Activated CD4-positive, alpha-beta T cell treated with anti-CD3 and anti-CD28 coated beads, Interleukin-10, Interleukin-2, amounts not matched to agents 100 ng/mL and 50 ng/mL, durations not matched to agents 16 hours and 8 hours (primary cell): ENCODE measurements at regions not wholly inside any gene's neighbourhood (a gene's known extent, or its start where the extent isn't known, plus 50 kb on each side); places are given as distances from the start of the nearest gene placed in this dataset.

ENCODE experiments used
- DNase-seq: peaks from one replicate; pipeline ENCODE4 v3.0.0-alpha.2; 2020

- no peak for DNase-seq
Measured at GRCh38 chr14:62307844-62308243, 545.6 kb downstream of the SNAPC1 start.

GRCh38 chr14:62308316-62308715 is 546.1 kb downstream of the SNAPC1 start:
- no peak for DNase-seq

GRCh38 chr14:62308891-62309290 is 546.7 kb downstream of the SNAPC1 start:
- DNase-seq: no peak

DNA sequence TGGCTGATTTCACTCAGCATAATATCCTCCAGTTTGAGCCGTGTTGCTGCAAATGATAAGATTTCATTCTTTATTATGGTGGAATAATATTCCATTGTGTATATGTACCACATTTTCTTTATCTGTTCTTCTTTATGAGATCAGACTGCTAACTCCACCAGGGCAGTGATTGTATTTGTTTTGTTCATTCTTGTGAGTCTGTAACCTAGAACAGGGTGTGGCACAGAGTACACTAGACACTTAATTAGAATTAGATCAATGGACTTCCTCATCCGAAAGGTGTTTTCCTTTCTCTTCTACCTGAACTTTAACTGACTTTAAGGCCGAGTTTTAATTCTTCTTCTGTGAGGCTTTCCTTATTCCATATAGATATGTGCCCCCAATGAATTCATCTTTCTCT is 551.0 kb downstream of the SNAPC1 start:
- no peak for DNase-seq

DNA sequence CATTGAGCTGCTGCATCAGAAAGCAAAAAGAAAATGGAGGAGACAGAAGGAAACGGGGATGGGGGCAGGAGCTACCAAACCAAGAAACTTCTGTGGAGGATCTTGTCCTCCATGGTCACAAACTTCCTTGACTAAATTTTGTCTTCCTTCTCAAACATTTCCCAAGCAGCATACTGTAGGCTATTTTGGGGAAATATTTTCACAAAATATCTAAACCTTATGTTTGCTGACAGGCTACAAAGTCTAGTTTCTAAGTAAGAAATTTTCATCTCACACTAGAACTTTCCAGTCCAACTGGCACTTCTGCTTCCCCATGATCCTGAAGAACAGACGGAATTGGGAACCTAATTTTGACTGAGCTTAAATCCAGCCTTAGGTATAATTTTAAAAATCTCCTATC is 552.0 kb downstream of the SNAPC1 start:
- no peak for DNase-seq

GRCh38 chr14:62314871-62315270 is 552.7 kb downstream of the SNAPC1 start:
- DNase-seq: no peak

- no peak for DNase-seq
Measured at GRCh38 chr14:62315631-62316030, 553.4 kb downstream of the SNAPC1 start.

DNA sequence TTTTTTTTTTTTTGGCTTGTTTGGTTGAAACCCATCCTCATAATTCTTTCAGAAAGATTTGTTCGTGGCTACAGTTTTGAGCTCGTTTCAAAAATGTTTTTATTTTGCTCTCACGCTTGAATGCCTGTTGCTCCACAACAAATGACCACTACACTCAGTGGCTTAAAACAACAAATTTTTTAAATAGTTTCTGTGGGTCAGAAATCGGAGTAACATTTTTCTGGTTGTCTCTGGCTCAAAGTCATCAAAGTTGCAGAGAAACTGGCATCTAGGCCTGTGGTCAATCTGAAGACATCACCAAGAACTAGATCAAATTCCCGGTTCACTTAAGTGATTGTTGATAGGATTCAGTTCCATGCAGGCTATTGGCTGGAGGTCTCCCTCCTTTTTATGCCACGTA is 560.0 kb downstream of the SNAPC1 start:
- DNase-seq: no peak

DNA sequence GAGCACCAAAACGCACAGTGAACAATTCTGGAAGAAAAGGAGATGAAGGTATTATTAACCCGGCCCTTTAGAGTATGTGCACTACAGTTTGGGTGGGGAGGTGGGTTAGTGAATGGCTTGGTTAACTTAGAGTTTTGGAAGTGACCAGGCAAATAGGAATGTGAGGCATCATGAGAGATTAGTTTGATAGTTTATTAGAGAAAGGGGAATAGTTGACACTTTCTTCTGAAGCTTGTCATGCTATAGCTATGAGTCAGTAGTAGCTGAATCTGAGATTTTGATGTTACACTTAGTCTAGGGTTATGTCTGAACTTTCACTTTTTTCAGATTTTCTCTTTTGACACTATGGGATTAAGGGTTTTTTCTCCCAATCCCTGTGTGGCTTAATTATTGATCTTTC is 567.2 kb downstream of the SNAPC1 start:
- no peak for DNase-seq

DNA sequence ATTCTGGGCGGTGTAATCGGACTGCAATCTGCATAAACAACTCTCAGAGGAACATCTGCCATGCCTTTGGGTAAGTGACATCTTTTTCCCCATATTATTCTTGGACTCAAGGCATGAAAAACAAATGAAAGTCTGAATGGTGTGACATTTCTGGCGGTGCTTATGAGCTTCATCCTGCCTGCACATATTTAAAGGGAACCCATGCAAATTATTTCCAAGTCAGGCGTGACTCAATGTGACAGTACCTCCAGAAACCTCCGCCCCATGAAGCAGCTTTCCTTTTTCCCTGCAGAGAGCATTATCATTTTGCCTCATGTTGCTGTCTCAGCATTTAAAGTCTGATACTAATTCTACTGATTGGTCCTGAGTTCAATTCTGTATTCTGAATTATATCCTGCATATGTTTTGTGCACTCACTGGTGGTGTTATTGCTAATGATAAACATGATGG is 585.4 kb downstream of the SNAPC1 start:
- DNase-seq: no peak

DNA sequence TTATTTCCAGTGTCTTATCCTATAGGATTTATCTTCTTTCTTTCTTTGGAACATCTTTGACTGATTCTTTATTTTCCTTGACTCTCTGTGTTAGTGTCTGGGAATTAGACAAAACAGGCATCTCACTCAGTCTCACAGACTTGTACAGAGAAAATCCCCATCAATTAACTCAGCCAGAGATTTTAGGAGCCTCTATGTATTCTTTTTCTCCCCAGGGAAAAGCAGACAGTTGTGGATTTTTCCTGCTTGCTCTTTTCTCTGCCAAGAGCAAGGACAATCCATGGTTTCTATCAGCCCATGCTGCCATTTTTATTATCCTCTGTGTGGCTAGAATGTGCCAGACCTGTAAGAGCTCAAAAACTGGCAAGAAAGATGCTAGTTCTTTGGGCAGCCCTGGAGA is 595.1 kb downstream of the SNAPC1 start:
- DNase-seq: no peak

DNA sequence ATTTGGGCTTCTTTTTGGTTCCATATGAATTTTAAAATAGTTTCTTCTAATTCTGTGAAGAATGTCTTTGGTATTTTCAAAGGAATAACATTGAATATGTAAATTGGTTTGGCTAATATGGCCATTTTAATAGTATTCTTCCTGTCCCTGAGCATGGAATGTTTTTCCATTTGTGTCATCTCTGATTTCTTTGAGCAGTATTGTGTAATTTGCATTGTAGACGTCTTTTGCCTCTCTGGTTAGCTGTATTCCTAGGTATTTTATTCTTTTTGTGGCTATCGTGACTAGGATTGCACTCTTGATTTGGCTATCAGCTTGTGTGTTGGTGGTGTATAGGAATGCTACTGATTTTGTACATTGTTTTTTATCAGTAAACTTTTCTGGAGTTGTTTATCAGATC is 601.9 kb downstream of the SNAPC1 start:
- DNase-seq: no peak

DNA sequence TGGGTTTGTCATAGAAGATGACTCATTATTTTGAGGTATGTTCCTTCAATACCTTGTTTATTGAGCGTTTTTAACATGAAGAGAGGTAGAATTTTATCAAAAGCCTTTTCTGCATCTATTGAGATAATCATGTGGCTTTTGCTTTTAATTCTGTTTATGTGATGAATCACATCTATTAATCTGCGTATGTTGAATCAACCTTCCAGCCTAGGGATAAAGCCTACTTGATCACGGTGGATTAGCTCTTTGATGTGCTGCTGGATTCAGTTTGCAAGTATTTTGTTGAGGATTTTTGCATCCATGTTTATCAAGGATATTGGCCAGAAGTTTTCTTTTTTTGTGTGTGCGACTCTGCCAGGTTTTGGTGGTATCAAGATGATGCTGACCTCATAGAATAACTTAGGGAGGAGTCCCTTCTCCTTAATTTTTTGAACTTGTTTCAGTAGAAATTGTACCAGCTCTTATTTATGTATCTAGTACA is 602.6 kb downstream of the SNAPC1 start:
- DNase-seq: no peak

DNA sequence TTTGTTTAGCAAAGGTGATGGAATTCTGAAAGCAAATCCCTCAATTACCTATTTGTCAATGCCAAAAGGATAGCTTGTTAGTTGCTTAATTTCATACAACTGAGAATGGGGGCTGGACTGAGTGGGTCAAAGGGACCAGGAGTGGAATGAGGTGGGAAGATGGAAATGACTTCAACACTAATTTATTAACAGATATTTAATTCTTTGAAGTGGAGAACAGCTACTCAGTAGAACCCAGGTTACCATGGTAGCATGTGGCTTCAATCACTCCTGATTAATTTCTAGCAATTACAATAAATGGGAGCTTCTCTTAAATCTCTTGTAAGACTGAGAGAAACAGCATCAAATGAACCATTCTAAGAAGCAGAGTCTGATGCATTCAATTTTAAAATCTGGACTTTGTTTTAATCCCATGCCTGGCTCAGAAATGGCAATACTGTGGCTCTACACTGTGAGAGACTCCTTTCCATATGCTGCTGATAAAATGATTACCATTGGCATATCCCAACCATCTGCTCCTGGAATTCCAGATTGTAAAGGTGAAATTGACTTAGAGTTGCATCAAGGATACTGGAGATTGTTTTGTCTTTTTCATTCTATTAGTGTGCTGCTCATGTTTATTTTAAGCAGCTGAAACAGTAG is 607.8 kb downstream of the SNAPC1 start:
- DNase-seq: no peak

GRCh38 chr14:62373944-62374343 is 611.7 kb downstream of the SNAPC1 start:
- no peak for DNase-seq

DNA sequence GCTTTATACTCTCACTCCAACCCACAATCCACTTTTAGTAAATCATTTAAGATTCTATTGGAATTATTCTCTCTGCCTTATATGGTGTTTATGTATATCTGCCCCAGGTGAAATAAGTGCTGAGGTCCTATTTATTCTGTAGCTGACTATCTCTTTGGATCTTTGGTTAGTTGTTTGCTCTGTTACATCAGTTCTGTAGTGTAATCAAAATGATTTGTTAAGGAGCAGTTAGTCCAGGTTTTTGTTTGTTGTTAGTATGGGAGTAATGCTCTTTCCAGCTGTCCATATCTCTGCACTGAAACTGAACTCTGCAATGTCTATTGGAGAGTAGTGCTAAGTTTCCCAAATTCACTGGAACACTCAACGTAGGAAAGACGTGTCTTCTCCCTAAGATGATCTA is 615.8 kb downstream of the SNAPC1 start:
- no peak for DNase-seq

DNA sequence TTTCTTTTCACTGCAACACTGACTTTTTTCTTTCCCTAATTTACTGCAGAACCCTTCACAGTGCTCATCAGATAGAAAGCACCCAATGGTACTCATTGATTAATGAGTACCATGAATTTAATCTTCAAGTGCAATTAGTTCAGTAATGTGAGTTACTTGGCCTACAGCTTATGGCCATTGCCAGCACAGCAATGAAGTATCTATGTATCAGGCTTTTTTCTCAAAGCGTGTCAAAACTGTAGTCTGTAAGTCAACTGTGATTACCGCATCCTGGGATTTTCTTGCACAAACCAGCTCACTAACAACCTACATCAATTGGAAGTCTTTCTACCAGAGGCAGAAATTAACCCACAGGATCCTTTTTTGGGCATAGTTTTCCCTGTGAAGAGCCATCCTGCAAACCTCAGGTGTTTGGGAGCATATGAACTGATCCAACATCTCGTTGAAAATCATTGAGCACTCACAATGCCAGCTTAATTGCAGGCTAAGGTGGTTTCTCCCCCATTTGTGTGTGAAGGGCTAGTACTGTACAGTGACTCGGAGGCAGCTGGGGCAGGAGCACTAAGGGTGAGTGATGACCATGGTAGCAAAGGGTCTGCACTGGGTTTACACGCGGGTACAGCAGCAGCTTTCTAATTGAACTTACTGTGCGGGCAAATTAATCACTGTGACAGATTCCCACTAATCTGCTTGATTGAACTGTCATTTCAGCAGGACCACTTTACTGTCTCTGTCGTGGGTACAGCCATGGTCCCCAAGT is 619.3 kb downstream of the SNAPC1 start:
- DNase-seq: no peak

GRCh38 chr14:62409169-62409568 is 636.1 kb downstream of the KCNH5 start:
- no peak for DNase-seq

DNA sequence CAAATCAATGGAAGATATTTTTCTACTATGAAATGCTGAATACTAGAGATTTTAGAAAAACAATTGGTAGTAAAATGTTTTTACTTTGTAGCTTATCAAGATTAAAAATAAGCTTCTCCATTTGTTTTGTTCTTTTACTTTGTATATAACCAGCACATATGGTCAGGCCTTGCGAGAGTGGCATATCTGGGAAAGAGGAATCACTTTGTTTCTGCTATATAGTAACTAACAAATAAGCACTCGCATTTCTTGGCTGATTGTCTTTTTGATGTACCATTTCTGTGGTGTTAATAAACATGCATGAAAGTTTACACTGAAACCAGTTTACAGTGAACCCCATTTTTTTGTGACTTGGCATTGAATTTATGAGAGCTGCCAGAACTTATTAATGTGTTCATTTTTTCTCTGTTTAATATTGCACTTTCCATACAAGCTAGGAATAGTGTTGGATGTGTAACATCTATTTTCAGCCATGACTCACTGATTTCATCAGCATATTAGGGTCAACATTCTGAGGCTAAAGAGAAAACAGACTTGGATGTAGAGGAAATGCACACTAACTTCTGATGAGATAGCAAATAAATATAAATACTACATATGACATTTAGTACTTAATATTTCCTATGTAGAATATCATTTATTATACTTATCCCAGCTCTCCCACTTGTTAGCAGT is 635.5 kb downstream of the KCNH5 start:
- DNase-seq: no peak

GRCh38 chr14:62420847-62421246 is 624.4 kb downstream of the KCNH5 start:
- DNase-seq: no peak

GRCh38 chr14:62428429-62429203 is 616.6 kb downstream of the KCNH5 start:
- no peak for DNase-seq

DNA sequence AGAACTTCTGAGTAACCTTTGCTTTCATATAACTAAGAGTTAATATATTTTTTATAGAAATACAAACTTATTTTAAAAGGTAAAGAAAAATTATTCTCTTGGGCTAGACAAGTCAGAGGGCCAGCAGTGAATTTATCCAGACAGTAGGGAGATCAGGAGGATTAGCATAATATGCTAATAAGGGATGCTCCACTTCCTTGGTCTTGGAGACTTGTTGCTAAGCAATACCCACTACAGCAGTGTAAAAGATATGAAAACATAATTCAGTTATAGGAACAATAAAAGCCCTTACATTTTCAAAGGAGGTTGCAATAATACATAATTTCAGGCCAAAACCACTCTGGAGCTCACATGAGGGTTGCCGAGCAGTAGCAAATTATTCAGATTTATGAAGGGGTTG is 615.6 kb downstream of the KCNH5 start:
- DNase-seq: no peak

GRCh38 chr14:62431496-62431895 is 613.8 kb downstream of the KCNH5 start:
- no peak for DNase-seq
